Superior temporal gyrus (tissue), 1 donor: ENCODE measurements at regions not wholly inside any gene's neighbourhood (a gene's known extent, or its start where the extent isn't known, plus 50 kb on each side); places are given as distances from the start of the nearest gene placed in this dataset.

Source experiments
- DNase-seq: peaks from one replicate; pipeline ENCODE4 v3.0.0-alpha.2; 2016; ENCODE audit errors: extremely low spot score

- DNase-seq = no peak
Measured at GRCh38 chr11:130711193-130711592, 205.1 kb downstream of the SNX19 start.

DNA sequence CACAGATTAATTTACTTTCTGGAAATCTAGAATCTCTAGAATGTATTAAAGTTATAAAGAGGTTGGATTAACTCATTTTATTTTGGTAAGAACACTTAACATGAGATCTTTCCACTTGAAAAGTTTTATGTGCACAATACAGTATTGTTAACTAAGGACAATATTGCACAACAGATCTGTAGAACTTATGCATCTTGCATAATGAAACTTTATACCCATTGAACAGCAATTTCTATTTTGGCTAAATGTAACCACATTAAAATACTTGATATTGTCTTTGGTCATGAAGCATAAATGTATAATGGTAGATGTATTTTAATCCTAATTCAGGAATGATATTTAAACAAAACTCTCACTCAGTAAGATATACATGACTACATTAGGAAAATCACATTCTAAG lies 203.8 kb downstream of the SNX19 start:
- DNase-seq = no peak

DNA sequence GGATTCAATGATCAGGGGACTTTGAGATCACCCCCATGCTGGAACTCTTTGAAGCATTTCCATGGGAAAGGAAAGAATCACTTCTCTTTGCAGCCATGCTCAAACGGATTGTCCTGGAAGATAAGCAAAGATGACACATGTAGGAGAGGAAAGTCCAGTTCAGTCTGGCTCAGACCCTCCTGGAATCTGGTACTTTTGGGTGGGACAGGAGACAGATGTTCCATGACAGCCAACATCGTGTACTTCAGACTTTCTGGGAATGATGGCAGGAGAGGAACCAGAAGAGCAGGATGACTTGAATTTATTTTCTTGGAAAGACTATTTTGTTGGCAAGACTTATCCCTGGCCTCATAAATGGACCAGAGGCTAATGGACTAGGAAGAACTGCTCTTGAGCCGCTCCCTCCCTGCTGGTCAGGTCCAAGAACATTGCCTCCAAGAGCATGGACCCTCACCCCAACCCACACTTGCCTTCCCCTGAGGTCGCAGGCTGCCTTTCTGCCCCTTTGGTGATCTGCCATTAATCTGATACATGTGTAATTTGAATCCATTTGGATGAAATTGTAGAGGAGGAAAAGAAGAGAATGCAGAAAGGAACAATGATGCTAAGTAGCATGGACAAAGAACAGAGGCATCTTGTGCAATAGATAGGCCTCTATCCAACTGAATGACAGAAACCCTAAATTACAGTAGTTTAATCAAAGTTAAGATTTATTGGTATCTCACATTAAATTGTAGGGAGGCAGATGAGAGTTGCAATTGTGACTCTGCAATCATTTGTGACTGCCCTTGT lies 201.0 kb downstream of the SNX19 start:
- no peak for DNase-seq

DNA sequence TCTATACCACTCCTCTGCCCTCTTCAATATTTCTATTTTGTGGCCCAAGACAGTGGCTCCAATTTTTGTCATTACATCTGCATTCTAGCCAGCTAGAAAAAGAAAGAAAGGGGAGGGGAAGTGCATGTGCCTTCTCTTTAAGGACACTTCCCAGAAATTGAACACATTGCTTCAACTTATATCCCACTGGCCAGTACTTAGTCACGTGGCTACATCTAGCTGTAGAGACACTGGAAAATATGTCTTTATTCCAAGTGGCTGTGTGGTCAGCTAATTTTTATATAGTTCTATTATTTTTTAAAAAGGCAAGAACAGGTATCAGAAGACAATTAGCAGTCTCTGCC lies 200.4 kb downstream of the SNX19 start:
- no peak for DNase-seq

GRCh38 chr11:130718120-130718519 lies 198.2 kb downstream of the SNX19 start:
- DNase-seq = no peak

- no peak for DNase-seq
Measured at GRCh38 chr11:130719220-130719915, 196.9 kb downstream of the SNX19 start.

GRCh38 chr11:130720232-130721022 lies 195.9 kb downstream of the SNX19 start:
- DNase-seq = no peak

DNA sequence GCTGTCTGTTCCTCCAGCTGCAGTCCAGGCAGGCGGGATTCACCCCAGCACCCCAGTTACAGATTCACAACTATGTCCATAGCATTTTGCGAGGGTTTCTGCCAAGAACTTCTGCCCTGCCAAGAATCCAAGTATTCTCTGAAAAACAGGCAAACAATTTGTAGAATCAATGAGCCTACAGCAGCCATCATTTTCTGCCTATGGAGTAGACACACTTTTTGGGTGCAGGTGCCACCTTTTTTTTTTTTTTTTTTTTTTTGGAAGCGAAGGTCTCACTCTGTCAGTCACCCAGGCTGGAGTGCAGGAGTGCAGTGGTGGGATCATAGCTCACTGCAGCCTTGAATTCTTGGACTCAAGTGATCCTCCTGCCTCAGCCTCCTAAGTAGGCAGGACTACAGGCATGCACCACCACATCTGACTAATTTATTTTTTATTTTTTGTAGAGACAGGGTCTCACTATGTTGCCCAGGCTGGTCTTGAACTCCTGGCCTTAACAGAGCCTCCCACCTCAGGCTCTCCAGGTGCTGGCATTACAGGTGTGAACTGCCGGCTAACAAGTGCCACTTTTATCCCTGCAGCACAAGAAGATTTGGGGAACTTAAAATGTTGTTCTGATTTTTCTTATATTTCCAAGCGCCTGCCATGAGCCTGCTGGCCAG lies 195.1 kb downstream of the SNX19 start:
- DNase-seq = no peak

DNA sequence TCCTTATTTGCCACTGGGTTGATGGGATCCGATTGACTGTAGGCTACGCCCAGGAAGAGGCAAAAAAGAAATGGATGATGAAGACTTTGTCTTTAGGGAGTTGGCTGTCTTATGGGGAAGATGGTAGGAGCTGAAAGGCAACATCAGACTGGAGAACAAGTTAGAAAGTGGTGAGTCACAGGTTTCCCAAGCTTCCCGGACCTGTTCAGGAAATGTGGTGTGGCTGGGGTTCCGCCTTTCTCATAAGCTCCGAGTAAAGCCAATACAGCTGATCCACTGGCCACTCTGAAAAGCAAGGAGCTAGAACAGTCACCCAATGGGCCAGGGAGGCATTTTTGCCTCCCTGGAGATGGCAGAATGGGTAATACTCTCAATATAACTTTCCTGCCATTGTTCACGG lies 194.5 kb downstream of the SNX19 start:
- no peak for DNase-seq

GRCh38 chr11:130722401-130722800 lies 193.9 kb downstream of the SNX19 start:
- no peak for DNase-seq

GRCh38 chr11:130725421-130726233 lies 190.7 kb downstream of the SNX19 start:
- no peak for DNase-seq

DNA sequence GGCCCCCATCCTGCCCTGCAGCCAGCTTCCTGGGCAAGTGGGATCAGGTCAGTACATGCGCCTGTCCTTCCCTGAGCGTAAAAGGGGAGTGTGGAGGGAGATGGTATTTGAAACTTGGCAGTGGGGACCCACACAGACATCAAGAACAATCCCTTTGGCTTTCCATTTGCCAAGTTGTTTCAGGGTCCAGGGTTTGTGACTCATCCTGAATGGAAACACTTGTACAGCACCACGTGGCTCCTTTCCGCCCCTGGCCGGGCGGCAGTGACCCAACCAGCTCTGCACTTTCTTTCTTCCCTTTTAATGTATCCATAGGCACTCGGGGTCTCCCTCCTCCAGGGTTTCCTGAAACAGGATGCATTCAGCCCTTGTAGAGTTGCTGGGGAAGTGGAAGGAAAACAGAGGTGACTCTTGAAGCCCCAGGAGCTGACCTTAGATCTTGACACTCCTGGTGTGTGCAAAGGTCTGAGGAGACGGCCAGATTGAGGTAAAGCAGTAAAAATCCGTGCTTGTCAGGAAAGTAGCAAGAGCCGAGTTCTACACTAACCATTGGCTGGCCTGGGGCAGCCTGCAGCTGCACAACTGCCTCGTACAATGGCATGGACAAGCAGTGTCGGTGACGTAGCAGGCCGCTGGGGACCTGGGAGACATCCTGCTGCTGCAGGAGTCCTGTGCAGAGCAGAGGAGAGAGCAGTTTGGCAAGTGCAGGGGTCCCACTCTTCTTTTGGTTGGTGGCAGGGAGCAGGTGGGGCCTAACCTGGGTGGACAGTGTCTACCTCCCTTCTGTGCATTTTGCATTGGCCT lies 189.8 kb downstream of the SNX19 start:
- no peak for DNase-seq

- DNase-seq = no peak
Measured at GRCh38 chr11:130727157-130728119, 188.8 kb downstream of the SNX19 start.

DNA sequence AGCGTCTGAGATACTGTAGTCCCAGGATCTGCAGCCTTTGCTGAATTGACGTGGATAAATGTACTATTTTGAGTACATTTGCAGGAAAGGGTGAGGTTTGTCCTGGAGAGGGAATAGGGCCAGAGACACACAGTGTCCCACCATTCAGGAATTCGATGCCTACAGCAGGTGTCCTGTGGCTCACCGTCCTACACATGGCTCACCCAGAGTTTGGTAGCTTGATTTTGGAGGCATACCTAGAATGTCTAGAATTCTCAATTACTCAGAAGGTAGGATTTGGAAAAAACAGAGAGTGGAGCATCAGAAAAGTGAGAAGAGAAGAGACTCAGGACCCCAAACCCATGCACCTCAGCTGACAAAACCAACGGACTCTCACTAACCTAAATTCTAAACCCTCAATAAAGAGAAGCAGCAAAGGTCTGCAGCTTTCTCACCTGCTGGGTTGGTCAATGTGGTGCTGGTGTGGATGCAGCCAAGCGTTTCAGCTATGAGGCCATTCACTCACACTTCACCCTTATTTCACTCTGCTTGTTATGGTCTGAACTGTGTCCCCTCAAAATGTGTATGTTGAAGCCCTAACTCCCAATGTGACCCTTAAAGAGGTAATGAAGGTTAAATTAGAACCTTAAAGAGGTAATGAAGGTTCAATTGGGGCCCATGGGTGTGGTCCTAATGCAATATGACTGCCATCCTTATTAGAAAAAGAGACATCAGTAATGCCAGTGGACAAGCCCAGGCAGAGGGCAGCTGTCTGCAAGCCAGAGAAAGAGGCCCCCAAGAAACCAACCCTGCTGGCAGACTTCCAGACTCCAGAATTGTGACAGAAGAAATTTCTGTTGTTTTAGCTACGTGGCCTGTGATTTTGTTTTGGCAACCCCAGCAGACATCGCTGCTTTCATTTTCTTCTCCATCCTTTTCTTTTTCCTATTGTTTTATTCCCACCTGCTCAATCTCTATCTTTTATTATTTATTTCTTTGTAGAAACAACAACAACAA lies 187.8 kb downstream of the SNX19 start:
- no peak for DNase-seq

DNA sequence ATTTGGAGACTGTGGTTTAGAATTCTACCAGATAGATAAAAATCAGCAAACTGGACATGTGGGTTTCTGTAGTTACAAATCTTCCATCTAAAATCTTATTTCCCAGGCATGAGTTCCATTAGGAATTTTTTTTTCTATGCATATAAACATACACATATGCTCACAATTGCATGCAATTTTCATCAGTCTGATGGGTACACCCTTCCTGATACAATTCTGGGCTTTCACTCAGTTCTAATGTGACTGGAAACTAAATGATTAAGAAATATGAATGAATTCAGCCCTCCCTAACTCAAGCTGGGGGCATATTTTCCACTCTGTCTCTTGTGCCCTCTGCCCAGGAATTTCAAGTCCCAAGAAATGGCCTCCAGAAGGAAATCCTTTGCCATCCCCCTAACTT lies 187.1 kb downstream of the SNX19 start:
- no peak for DNase-seq

DNA sequence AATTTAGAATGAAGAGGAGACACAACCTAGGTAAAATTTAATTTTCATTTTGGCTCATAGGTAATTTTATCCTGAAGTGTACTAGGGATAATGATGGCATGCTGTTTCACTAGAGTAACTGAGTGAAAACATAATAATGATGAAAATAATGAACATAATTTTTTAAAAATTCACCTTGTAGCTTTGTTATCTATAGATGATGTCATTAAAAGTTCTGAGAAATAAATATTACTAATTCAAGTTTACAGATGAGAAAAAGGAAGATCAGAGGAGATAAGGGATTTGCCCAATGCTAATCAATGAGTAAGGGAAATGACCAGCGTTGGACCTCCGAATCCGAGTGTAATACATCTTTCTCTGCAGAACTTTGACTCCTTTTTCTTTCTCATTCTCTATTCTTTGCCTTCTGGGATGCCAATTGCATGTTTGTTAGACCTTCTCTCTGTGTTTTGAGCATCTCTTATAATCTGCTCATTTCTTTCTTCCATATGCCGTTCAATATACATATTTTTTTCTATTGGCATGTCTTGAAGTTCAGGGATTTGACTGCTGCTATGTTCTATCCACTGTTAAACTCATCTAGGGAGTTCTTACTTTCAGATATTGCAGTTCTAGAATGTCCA lies 186.5 kb downstream of the SNX19 start:
- DNase-seq = no peak

DNA sequence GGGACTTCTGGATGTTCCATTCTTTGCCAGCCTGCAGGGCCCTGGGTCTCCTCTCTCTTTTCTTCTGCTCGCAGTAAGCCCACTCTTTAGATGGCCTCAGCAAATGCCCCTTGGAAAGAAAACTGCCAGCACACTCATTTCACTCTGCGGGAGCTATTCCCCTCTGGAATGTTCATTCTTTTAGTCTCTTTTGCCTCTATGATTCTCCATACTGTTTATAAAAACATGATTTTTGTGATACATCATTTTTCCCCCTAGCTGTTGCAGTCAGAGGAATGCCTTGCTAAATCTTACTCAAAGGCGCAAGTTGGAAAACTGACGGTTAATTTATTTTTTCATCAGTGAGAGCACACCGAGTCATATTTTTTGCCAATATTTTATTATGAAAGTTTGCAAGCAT lies 184.9 kb downstream of the SNX19 start:
- no peak for DNase-seq

- no peak for DNase-seq
Measured at GRCh38 chr11:130732476-130732875, 183.8 kb downstream of the SNX19 start.
